GM18505 (cell line): ENCODE measurements at regions not wholly inside any gene's neighbourhood (a gene's known extent, or its start where the extent isn't known, plus 50 kb on each side); places are given as distances from the start of the nearest gene placed in this dataset.
"Not testable (repeated sequence)": the region's sequence is repeated elsewhere in the genome, so short reads cannot be mapped to it uniquely, and the experiment has no call there.

Experiments
- ATAC-seq: cut with Tn5 transposase; IDR thresholded peaks from one replicate; pipeline ENCODE4 v1.9.1; 2021; ENCODE audit not compliant: unreplicated experiment
- POLR2A ChIP-seq: IDR thresholded peaks from 4 replicates; pipeline ENCODE4 v1.6.1; 2011; ENCODE audit warnings: borderline replicate concordance; ENCODE audit not compliant: insufficient read depth, insufficient read length; ENCODE audit errors: extremely low read depth

DNA sequence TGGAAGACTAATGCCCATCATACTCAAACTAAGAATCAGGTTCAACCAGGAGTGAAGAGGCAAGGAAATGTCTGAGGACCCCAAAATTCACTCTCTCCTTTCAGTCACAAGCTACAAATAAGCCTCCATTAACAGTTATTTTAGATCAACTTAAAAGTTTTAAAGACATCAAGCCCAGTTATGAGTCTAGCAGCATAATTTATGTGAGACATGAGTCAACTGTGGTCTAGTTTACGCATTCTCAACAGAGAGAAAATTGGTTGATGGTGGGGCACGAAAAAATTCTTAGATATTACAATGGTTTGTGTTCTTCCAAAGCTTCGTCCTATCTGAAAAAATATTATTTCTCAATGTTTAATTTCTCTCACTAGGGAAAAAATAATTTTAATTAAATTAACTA lies 204.9 kb upstream of the NT5E start:
- TF ChIP-seq POLR2A: no peak
- ATAC-seq: no peak

DNA sequence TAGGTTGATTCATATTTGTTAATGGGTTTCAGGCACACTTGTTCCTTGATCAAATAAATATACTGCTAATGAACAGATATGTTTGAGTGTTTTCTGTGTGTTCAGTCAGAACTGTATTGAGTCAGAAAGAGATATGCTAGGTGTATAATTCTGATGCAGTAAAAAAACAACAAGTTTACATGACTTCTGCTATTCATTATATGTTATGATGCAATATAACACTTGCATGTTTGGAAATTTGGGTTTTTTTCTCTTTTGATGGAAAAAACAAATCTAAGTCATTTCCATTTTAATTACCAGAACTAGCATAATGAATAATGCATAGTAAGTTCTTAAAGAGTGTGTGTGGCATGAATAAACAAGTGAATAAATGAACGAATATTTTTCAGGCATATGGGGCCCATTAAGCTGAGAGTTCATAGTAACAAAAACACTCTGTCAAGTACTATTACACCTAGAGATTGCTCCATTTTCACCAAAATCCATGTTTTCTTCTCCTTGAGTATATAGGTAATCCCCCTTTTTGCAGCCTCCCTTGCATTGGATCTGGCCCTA lies 208.3 kb upstream of the NT5E start:
- no peak for ATAC-seq
- no peak for TF ChIP-seq POLR2A

GRCh38 chr6:85240787-85241385 lies 209.0 kb upstream of the NT5E start:
- no peak for TF ChIP-seq POLR2A
- ATAC-seq: no peak

DNA sequence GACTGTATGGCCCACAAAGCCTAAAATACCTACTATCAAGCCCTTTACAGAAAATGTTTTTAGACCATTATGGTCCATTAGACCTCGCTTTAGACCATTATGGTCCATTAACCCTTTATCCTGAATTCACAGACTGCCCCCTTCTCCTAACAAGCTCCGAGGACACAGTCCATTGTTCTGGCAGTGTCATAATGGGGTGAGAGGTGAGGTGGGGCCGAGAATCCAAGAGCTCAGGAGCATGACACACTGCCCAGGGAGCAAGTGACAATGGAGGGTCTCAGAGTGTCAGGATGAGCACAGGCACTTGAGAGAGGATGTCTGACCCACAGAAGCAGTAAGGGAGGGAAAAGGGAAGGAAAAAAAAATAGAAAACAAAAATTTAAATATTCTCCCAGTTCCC lies 212.4 kb upstream of the NT5E start:
- ATAC-seq: no peak

GRCh38 chr6:85236636-85237035 lies 213.2 kb upstream of the NT5E start:
- no peak for TF ChIP-seq POLR2A
- ATAC-seq: no peak

More for the DNA sequence above, 212.4 kb upstream of the NT5E start:
- no peak for TF ChIP-seq POLR2A

DNA sequence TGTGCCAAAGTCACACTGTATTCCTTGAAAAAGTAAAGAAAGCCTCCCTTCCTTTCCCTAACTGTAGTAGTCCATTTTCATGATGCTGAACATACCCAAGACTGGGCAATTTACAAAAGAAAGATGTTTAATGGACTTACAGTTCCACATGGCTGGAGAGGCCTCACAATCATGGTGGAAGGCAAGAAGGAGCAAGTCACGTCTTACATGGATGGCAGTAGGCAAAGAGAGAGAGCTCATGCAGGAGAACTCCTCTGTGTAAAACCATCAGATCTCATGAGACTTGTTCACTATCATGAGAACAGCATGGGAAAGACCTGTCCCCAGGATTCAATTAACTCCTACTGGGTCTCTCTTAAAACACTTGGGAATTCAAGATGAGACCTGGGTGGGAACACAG lies 222.5 kb upstream of the NT5E start:
- ATAC-seq: not testable (repeated sequence)

GRCh38 chr6:85212794-85213193 lies 237.1 kb upstream of the NT5E start:
- not testable (repeated sequence) for ATAC-seq

DNA sequence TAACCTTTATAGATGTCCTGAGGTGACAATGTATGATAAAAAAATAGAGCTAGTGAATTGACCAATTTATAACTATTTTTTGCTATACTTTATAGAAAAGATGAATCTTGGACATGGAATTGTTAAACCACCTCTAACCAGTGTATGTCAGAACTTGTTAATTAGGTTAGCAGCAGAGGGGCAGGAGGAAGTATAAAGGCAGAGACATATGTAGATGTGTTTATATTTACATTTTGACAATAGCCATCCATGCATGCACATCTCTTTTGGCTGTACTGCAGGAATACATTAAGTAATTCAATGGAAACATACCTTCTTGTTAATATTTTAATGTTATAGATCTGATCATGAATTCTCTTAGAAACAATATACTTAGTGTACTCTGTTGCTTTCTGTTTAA lies 254.6 kb upstream of the NT5E start:
- TF ChIP-seq POLR2A: no peak
- no peak for ATAC-seq

DNA sequence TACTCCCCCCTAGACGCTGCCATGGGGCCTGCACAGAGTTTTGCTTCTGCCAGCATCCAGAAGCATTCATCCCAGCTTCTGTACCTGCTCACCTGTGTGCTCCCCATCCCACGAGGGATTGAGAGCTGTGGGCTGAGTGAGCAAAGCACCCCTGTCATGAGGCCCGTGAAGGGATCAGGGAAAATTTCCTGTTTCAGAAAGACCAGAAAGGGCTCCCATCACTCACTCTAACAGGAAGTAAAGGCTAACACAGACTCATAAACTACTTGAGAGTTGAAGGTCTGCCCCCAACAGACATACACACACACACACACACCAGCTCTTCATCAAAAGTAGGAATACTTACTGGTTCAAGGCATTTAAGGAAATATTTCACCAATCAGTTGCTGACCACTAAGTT lies 256.5 kb upstream of the NT5E start:
- TF ChIP-seq POLR2A: no peak
- no peak for ATAC-seq

DNA sequence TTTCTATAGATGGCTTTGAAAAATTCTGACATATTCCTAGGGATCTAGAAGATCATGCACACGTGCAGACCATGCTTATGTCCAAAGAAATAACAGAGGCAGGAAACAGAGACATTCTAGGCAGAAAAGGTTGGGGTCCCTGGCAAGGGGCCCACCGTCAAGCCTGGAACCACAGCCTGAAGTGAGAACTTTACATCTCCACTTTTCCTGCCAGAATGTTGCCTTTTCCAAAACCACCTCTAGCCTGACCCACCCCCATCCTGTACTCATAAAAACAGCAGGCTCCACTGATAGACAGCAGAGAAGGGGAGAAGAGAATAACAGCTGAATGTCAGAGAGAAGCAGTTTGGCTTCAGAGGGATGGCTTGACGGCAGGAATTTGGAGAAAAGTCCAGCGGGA lies 257.3 kb upstream of the NT5E start:
- ATAC-seq: no peak
- TF ChIP-seq POLR2A: no peak

- no peak for ATAC-seq
These were observed 257.7 kb upstream of the NT5E start for GRCh38 chr6:85192186-85192585.

GRCh38 chr6:85191656-85192055 lies 258.2 kb upstream of the NT5E start:
- TF ChIP-seq POLR2A: no peak
- ATAC-seq: no peak

More at GRCh38 chr6:85192186-85192585, 257.7 kb upstream of the NT5E start:
- no peak for TF ChIP-seq POLR2A

DNA sequence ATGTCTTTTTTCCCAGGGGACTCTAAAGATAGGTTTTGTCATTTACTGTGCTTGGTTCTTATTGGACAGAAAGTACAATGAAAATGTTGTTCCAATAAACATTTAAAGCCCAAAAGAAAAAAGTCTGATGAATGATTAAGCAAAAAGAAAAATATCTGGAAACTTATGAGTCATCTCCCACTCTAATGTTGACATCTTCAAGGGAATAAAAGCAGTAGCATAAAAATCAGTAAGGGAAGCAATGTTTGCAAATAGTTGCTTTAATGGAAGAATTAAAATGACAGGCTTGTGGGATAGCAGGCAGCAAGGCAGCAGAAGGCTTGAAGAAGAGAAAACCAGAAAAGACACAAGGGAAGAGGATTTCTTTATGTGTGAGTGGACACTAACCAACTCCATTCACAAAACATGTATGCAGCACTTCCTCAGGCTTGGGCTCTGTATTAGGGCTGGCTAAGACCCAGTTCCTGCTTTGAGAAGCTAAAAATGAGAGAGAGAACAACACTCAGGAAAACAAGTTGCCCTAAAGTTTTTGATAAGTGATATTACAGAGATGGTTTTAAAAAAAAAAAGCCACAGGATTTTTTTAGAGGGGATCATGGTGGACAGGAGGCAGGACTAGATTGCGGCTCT lies 263.2 kb upstream of the NT5E start:
- no peak for TF ChIP-seq POLR2A
- no peak for ATAC-seq

- ATAC-seq: no peak
- no peak for TF ChIP-seq POLR2A
These were observed 263.9 kb upstream of the NT5E start for GRCh38 chr6:85185977-85186376.
